BLaER1 (cell line): ENCODE measurements at regions not wholly inside any gene's neighbourhood (a gene's known extent, or its start where the extent isn't known, plus 50 kb on each side); places are given as distances from the start of the nearest gene placed in this dataset.

ENCODE experiments used
- H3K27ac ChIP-seq: shearing (Covaris generic); formaldehyde crosslinking; 2 replicates; pipeline ENCODE4 v1.8.1; 2022
- H3K27me3 ChIP-seq: shearing (Covaris generic); formaldehyde crosslinking; 2 replicates; pipeline ENCODE4 v1.8.1; 2022
- H3K36me3 ChIP-seq: shearing (Covaris generic); formaldehyde crosslinking; 2 replicates; pipeline ENCODE4 v1.8.1; 2022
- H3K4me1 ChIP-seq: shearing (Covaris generic); formaldehyde crosslinking; 2 replicates; pipeline ENCODE4 v1.8.1; 2022
- H3K4me2 ChIP-seq: shearing (Covaris generic); formaldehyde crosslinking; 2 replicates; pipeline ENCODE4 v1.8.1; 2022
- H3K4me3 ChIP-seq: shearing (Covaris generic); formaldehyde crosslinking; 2 replicates; pipeline ENCODE4 v1.8.1; 2022
- H3K9ac ChIP-seq: shearing (Covaris generic); formaldehyde crosslinking; 2 replicates; pipeline ENCODE4 v1.8.1; 2022
- H3K9me3 ChIP-seq: shearing (Covaris generic); formaldehyde crosslinking; 2 replicates; pipeline ENCODE4 v1.8.1; 2022
- H4K20me1 ChIP-seq: shearing (Covaris generic); formaldehyde crosslinking; 2 replicates; pipeline ENCODE4 v1.8.1; 2022
- Cebpa-rat ChIP-seq: shearing (Covaris generic); IDR thresholded peaks from 2 replicates; pipeline ENCODE4 v1.8.1; 2022

DNA sequence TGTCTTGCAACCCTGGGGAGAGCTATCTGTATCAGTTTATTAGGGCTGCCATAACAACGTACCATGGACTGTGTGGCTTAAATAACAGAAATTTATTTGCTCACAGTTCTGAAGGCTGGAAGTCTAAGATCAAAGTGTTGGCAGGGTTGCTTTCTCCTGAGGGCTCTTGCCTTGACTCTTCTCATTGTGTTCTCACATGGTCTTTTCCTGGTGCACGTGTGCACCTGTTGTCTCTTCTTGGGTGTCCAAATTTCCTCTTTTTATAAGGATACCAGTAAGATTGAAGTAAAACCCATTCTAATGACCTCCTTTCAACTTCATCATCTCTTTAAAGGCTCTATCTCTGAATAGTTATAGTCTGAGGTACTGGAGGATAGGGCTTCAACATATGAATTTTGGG is 72.3 kb upstream of the PDE7B start:
- no peak for TF ChIP-seq Cebpa-rat
- no peak overlapping the region for H3K4me2 ChIP-seq
- H3K9me3 ChIP-seq, result no peaks in the 10 kb centered on the region
- no peak overlapping the region for H3K4me3 ChIP-seq
- no peaks in the 10 kb centered on the region for H3K4me1 ChIP-seq
- no peaks in the 10 kb centered on the region for H4K20me1 ChIP-seq
- H3K9ac ChIP-seq, result no peak overlapping the region
- no peak overlapping the region for H3K27ac ChIP-seq
- no peaks in the 10 kb centered on the region for H3K36me3 ChIP-seq
- H3K27me3 ChIP-seq, result no peaks in the 10 kb centered on the region

DNA sequence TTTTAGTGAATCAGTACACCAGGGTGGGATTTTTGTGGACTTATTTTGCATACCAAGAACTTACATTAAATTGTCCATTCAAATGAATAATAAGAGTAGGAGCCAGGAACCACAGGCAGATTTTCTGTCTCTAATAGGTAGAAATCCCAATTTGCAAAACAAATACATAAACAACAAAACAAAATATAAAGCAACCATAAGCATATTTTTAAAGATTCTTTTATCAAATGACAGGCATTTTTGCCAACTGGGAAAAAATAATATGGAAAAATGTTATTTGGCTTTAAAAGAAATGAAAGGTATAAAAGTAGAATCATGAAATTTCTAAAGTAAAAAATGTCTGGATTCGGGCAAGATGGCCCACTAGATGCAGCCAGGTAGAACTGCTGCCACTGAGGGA is 71.2 kb upstream of the PDE7B start:
- Histone ChIP-seq H3K27ac (no peak overlapping the region), H3K4me3 (no peak overlapping the region), H3K4me1 (no peaks in the 10 kb centered on the region), H3K36me3 (no peaks in the 10 kb centered on the region), H3K9me3 (no peaks in the 10 kb centered on the region), H3K4me2 (no peak overlapping the region), H3K27me3 (no peaks in the 10 kb centered on the region), H4K20me1 (no peaks in the 10 kb centered on the region), H3K9ac (no peak overlapping the region)
- no peak for TF ChIP-seq Cebpa-rat

DNA sequence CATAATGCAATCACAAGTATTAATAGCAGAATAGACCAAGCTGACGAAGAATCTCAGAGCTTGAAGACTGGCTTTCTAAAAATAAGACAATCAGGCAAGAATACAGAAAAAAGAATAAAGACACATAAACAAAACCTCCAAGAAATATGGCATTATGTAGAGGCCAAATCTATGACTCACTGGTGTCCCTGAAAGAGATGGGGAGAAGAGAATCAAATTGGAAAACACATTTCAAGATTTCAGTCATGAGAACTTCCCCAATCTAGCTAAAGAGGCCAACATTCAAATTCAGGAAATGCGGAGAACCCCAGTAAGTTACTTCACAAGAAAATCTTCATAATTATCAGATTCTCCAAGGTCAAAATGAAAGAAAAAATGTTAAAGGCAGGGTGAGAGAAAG is 69.0 kb upstream of the PDE7B start:
- no peak for TF ChIP-seq Cebpa-rat
- no peaks in the 10 kb centered on the region for H3K9me3 ChIP-seq
- no peaks in the 10 kb centered on the region for H3K36me3 ChIP-seq
- no peak overlapping the region for H3K4me3 ChIP-seq
- H3K27ac ChIP-seq, result no peak overlapping the region
- no peak overlapping the region for H3K4me2 ChIP-seq
- no peak overlapping the region for H3K9ac ChIP-seq
- H3K4me1 ChIP-seq, result no peaks in the 10 kb centered on the region
- no peaks in the 10 kb centered on the region for H3K27me3 ChIP-seq
- H4K20me1 ChIP-seq, result no peaks in the 10 kb centered on the region

DNA sequence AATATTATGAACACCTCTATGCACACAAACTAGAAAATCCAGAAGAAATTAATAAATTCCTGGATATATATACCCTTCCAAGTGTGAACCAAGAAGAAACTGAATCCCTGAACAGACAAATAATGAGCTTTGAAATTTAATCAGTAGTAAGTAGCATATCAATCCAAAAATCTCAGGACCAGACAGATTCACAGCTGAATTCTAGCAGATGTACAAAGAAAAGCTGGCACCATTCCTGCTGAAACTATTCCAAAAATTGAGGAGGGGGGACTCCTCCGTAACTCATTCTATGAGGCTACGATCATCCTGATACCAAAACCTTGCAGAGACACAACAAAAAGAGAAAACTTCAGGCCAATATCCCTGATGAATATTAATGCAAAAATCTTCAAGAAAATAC is 67.0 kb upstream of the PDE7B start:
- Histone ChIP-seq H3K27ac (no peak overlapping the region), H3K4me1 (no peaks in the 10 kb centered on the region), H3K9me3 (no peaks in the 10 kb centered on the region), H3K27me3 (no peaks in the 10 kb centered on the region), H3K9ac (no peak overlapping the region), H3K36me3 (no peaks in the 10 kb centered on the region), H4K20me1 (no peaks in the 10 kb centered on the region), H3K4me3 (no peak overlapping the region), H3K4me2 (no peak overlapping the region)
- TF ChIP-seq Cebpa-rat, result no peak

DNA sequence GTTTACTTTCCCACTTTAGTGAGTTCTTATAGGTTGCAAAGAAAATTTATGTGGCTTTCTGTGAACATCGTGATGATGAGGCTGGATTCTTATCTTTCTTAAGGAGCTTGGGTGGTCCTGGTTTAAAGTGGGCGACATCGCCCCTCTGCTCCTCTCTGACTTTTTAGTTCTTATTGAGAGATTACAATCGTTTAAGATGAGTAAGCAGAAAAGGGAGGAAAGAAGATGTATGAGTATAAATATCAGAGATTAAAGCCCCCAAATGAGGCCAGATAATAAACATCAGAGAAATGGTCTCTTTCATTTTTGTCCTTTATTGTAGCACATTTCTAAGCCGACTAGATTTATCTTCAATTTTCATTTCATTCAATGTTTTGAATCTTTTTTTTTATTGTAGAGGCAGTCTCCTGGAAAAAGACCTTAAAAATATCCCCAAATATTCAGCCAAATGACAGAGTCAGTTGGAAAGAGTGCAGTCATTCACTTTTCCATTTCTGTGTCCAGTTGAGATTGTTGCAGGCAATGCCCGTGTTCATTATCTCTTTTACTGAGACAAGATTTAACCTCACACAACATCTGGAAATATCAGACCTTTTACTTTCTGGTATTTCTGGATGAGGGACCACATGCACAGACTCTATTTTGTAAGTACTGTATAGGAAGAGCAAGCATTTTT is 62.0 kb upstream of the PDE7B start:
- H3K4me2 ChIP-seq, result no peak overlapping the region
- no peaks in the 10 kb centered on the region for H4K20me1 ChIP-seq
- no peaks in the 10 kb centered on the region for H3K36me3 ChIP-seq
- no peak overlapping the region for H3K27ac ChIP-seq
- H3K4me3 ChIP-seq, result no peak overlapping the region
- TF ChIP-seq Cebpa-rat, result no peak
- no peaks in the 10 kb centered on the region for H3K4me1 ChIP-seq
- no peaks in the 10 kb centered on the region for H3K9me3 ChIP-seq
- no peaks in the 10 kb centered on the region for H3K27me3 ChIP-seq
- no peak overlapping the region for H3K9ac ChIP-seq

DNA sequence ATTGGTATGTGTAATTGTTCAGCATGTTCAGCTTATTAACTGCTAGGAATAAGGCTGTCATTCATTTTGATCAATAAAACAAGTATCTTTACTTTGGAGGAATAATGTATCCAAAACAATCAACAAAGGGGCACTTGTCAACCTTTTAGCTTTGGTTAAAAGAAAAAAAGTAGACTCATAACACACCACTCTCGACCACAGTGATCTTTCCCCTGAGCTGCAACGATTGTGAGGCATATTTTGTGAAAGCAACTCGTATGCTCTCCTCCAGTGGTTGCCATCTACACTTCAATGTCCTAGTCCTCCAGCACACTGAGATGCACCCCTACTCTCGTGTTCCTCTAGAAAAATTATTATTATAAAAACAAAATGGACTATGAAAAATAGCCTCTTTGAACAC is 60.1 kb upstream of the PDE7B start:
- Histone ChIP-seq H3K36me3 (no peaks in the 10 kb centered on the region), H4K20me1 (no peaks in the 10 kb centered on the region)
- TF ChIP-seq Cebpa-rat, result no peak

DNA sequence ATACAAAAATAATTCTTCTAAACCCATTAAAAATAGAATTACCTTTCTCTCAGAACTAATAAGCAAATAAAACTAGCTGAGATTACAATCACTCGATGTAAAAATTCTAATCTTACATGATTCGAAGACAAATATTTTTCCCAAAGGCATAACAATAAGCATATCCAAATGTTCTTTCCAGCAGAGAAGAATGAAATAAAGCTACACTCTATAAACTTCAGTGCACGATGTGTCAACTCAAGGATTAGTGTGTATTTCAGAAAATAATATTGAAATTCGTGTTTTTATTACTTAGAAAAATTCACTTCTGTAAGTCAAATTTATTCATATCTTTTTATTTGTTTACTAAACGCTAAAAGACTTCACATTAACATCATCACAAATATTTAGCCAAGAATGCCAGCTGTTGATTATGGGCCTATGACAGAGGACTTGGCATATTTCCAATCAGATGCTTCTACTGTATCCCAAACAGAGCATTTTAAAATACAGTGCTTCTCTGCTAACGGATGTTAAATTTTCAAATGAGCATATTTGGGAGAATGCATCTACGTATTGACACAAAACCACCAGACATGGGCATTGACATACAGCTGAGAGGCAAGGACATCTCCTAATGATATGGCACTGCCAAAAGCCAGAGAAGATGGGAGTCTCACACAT is 54.7 kb upstream of the PDE7B start:
- H3K36me3 ChIP-seq, result no peaks in the 10 kb centered on the region
- H4K20me1 ChIP-seq, result no peaks in the 10 kb centered on the region
- TF ChIP-seq Cebpa-rat, result no peak
- no peaks in the 10 kb centered on the region for H3K27me3 ChIP-seq
- H3K9ac ChIP-seq, result no peak overlapping the region
- H3K4me3 ChIP-seq, result no peak overlapping the region
- H3K4me1 ChIP-seq, result no peaks in the 10 kb centered on the region
- no peak overlapping the region for H3K27ac ChIP-seq
- no peaks in the 10 kb centered on the region for H3K9me3 ChIP-seq
- no peak overlapping the region for H3K4me2 ChIP-seq

More for the DNA sequence above, 60.1 kb upstream of the PDE7B start:
- Histone ChIP-seq H3K27ac (no peak overlapping the region), H3K4me1 (no peaks in the 10 kb centered on the region), H3K4me3 (no peak overlapping the region), H3K4me2 (no peak overlapping the region), H3K9me3 (no peaks in the 10 kb centered on the region), H3K9ac (no peak overlapping the region), H3K27me3 (no peaks in the 10 kb centered on the region)

DNA sequence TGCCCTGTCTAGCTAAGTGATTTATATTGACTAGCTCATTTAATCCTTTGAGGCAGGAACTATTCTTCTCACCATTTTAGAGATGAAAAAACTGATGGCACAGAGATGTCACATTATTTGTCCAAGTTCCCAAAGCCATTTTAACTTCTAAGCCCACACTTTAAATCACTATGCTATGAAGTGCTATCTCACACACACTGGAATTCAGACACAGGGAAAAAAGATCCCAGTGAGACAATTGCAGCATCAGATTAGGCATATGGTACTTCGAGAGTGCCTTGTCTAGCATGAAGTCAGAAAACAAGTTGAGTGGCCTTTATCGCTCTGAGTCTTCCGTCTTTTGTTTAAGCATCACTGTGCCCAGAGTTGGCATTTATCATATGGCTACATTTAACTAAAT is 54.1 kb upstream of the PDE7B start:
- H3K4me1 ChIP-seq, result no peaks in the 10 kb centered on the region
- H3K4me3 ChIP-seq, result no peak overlapping the region
- no peaks in the 10 kb centered on the region for H3K9me3 ChIP-seq
- H3K27ac ChIP-seq, result no peak overlapping the region
- no peaks in the 10 kb centered on the region for H3K27me3 ChIP-seq
- no peaks in the 10 kb centered on the region for H4K20me1 ChIP-seq
- H3K9ac ChIP-seq, result no peak overlapping the region
- no peaks in the 10 kb centered on the region for H3K36me3 ChIP-seq
- no peak for TF ChIP-seq Cebpa-rat
- H3K4me2 ChIP-seq, result no peak overlapping the region

DNA sequence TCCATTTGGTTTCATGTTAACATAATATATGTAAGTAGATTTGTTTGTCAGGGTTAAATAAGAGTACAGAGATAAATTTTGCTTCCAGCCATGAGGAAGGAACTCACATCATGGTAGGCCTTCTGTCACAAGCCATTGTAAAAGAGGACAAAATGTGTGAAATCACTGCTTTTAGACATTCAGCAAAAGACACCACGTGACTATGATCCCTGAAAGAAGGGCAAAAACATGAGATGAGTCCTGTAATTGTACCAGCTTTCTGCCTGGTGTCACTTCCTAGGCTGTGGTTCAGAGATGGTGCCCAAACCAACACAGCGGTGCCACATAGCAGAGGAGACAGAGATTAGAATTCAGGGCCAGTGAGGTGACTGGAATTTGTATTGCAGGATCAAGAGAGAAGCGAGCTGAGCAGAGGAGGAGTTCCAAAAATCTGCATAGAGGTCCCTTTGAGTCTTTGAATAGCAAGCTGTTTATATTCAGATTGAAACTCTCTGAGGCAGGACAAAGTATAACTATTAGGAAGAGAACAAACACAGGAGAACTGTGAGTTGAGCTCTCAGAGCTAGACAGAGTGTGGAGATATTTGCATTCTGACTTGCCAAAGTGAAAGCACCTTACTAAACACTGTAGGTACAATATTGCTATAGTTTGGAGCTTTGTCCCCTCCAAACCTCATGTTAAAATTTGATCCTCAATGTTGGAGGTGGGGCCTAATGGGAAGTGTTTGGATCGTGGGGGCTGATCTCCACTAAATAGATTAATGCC is 52.6 kb upstream of the PDE7B start:
- Histone ChIP-seq H3K27me3 (no peaks in the 10 kb centered on the region), H3K27ac (no peak overlapping the region)
- TF ChIP-seq Cebpa-rat, result no peak

More for the DNA sequence above, 52.6 kb upstream of the PDE7B start:
- H3K36me3 ChIP-seq, result no peaks in the 10 kb centered on the region
- H3K4me2 ChIP-seq, result no peak overlapping the region
- H3K4me3 ChIP-seq, result no peak overlapping the region
- H4K20me1 ChIP-seq, result no peaks in the 10 kb centered on the region
- no peaks in the 10 kb centered on the region for H3K9me3 ChIP-seq
- no peak overlapping the region for H3K9ac ChIP-seq
- no peaks in the 10 kb centered on the region for H3K4me1 ChIP-seq
